ENCODE measurements at regions not wholly inside any gene's neighbourhood (a gene's known extent, or its start where the extent isn't known, plus 50 kb on each side); places are given as distances from the start of the nearest gene placed in this dataset.
"Not testable (repeated sequence)": the region's sequence is repeated elsewhere in the genome, so short reads cannot be mapped to it uniquely, and the experiment has no call there.

GRCh38 chr5:158198636-158199035, 339.7 kb upstream of the CLINT1 start:
- H3K36me3 Mint-ChIP-seq (ENCODE audit: insufficient read depth), result no peaks in the 10 kb centered on the region
- DNase-seq, result no peak
- ATAC-seq, result no peak
- peaks cover 2% of the 10 kb centered on the region for H3K27me3 Mint-ChIP-seq (ENCODE audit: low read depth)
- H3K4me3 Mint-ChIP-seq, result no peak overlapping the region
- H3K4me1 Mint-ChIP-seq (ENCODE audit: low read depth), result peaks cover 1% of the 10 kb centered on the region
- H3K9me3 Mint-ChIP-seq, result no peaks in the 10 kb centered on the region

- Mint-ChIP-seq H3K4me1 (ENCODE audit: low read depth) (peaks cover 1% of the 10 kb centered on the region), H3K9me3 (peaks cover 3% of the 10 kb centered on the region), H3K36me3 (ENCODE audit: insufficient read depth) (no peaks in the 10 kb centered on the region), H3K27me3 (ENCODE audit: low read depth) (peaks cover 2% of the 10 kb centered on the region), H3K4me3 (no peak overlapping the region)
- no peak for ATAC-seq
- DNase-seq, result no peak
Measured at GRCh38 chr5:158195416-158196210, 336.7 kb upstream of the CLINT1 start.

- no peak for DNase-seq
- Mint-ChIP-seq H3K36me3 (ENCODE audit: insufficient read depth) (no peaks in the 10 kb centered on the region), H3K4me1 (ENCODE audit: low read depth) (peaks cover 1% of the 10 kb centered on the region), H3K9me3 (peaks cover 3% of the 10 kb centered on the region), H3K4me3 (no peak overlapping the region), H3K27me3 (ENCODE audit: low read depth) (peaks cover 2% of the 10 kb centered on the region)
- no peak for ATAC-seq
Measured at GRCh38 chr5:158194561-158194976, 335.6 kb upstream of the CLINT1 start.

- not testable (repeated sequence) for DNase-seq; H3K4me3 Mint-ChIP-seq; H3K36me3 Mint-ChIP-seq (ENCODE audit: insufficient read depth); ATAC-seq; H3K27me3 Mint-ChIP-seq (ENCODE audit: low read depth); H3K4me1 Mint-ChIP-seq (ENCODE audit: low read depth); H3K9me3 Mint-ChIP-seq
Measured at GRCh38 chr5:158193395-158193794, 334.4 kb upstream of the CLINT1 start.

- Mint-ChIP-seq H3K9me3 (no peaks in the 10 kb centered on the region), H3K36me3 (ENCODE audit: insufficient read depth) (no peaks in the 10 kb centered on the region), H3K27me3 (ENCODE audit: low read depth) (peaks cover 3% of the 10 kb centered on the region), H3K4me1 (ENCODE audit: low read depth) (no peaks in the 10 kb centered on the region), H3K4me3 (no peak overlapping the region)
- ATAC-seq (no peak), DNase-seq (no peak)
Measured at GRCh38 chr5:158180407-158180806, 321.5 kb upstream of the CLINT1 start.

- ATAC-seq (no peak), DNase-seq (no peak)
- peaks cover 3% of the 10 kb centered on the region for H3K27me3 Mint-ChIP-seq (ENCODE audit: low read depth)
- no peaks in the 10 kb centered on the region for H3K36me3 Mint-ChIP-seq (ENCODE audit: insufficient read depth)
- H3K9me3 Mint-ChIP-seq, result no peaks in the 10 kb centered on the region
- H3K4me1 Mint-ChIP-seq (ENCODE audit: low read depth), result no peaks in the 10 kb centered on the region
- H3K4me3 Mint-ChIP-seq, result no peak overlapping the region
Measured at GRCh38 chr5:158179271-158179670, 320.3 kb upstream of the CLINT1 start.

- no peaks in the 10 kb centered on the region for H3K36me3 Mint-ChIP-seq (ENCODE audit: insufficient read depth)
- H3K4me3 Mint-ChIP-seq, result no peak overlapping the region
- DNase-seq, result no peak
- no peaks in the 10 kb centered on the region for H3K4me1 Mint-ChIP-seq (ENCODE audit: low read depth)
- ATAC-seq, result no peak
- H3K27me3 Mint-ChIP-seq (ENCODE audit: low read depth), result peaks cover 3% of the 10 kb centered on the region
- H3K9me3 Mint-ChIP-seq, result no peaks in the 10 kb centered on the region
Measured at GRCh38 chr5:158178535-158178934, 319.6 kb upstream of the CLINT1 start.

DNA sequence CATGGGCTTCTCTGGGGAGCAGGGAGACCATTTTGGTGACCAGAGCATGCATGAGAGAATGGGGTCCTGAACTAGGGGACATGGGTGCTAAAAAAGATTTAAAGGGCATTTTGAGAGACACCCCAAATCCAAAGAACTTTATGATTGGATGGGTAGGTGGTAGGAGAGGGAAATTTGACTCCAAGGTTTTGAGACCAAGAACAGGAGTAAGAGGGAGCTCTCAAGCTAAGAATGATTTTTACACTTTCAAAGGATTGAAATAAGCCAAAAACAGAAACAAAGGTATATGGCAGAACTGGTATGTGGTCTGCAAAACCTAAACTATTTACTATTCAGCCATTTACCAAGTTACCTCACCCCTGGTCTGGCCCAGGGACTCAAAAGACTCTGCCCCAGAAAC, 318.2 kb upstream of the CLINT1 start:
- Mint-ChIP-seq H3K9me3 (no peaks in the 10 kb centered on the region), H3K4me1 (ENCODE audit: low read depth) (no peaks in the 10 kb centered on the region), H3K4me3 (no peak overlapping the region), H3K36me3 (ENCODE audit: insufficient read depth) (no peaks in the 10 kb centered on the region), H3K27me3 (ENCODE audit: low read depth) (peaks cover 3% of the 10 kb centered on the region)
- no peak for ATAC-seq
- no peak for DNase-seq

GRCh38 chr5:158175934-158176481, 317.1 kb upstream of the CLINT1 start:
- Mint-ChIP-seq H3K27me3 (ENCODE audit: low read depth) (peaks cover 3% of the 10 kb centered on the region), H3K4me1 (ENCODE audit: low read depth) (no peaks in the 10 kb centered on the region), H3K4me3 (no peak overlapping the region), H3K9me3 (no peaks in the 10 kb centered on the region), H3K36me3 (ENCODE audit: insufficient read depth) (no peaks in the 10 kb centered on the region)
- DNase-seq, result no peak
- no peak for ATAC-seq

DNA sequence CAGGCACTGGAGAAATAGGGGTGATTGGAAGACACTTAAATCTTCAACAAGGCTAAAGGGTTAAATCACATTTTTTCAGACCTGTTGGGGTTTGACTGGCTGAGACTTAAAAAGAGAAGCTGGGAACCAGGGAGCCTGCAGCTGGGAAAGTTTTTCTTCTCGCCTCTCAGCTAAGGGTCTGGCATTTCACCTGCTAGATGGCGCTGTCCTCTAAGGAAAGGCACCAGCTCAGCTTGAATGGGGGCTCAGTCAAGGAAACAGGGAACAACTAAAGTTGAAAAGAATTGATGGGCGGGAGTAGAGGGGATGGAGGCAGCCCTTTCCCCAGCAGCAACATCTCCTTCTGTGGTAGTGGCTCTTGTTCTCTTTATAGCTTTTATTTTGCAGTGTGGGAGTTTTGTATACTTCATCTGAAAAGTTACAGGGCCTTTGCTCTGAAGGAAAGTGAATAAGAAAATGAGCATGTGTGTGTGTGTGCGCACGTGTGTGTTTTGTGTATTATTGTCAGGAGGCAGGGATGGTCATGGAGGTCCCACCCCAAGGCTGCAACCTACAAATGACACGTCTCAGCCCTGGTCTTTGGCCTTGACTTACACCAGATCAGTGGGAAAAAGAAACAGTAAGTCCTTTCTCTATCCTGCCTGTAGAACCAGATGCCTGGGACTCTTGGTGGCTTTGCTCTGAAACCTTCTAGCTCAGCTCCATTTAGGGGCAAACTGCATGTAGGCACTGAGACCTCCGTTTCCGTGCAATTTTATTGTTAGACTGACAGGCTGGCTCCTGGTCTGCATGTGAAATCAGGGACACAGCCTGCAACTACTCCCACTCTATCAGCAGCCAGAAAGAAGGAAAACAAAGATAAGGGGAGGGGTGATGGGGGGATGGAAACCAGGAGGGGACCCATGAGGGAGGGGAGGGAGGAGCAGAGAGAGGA, 316.2 kb upstream of the CLINT1 start:
- DNase-seq (peak; percentile 35), ATAC-seq (peak; percentile 46 to 60)
- H3K36me3 Mint-ChIP-seq (ENCODE audit: insufficient read depth), result no peaks in the 10 kb centered on the region
- H3K4me1 Mint-ChIP-seq (ENCODE audit: low read depth), result no peaks in the 10 kb centered on the region
- peaks cover 3% of the 10 kb centered on the region for H3K27me3 Mint-ChIP-seq (ENCODE audit: low read depth)
- no peak overlapping the region for H3K4me3 Mint-ChIP-seq
- H3K9me3 Mint-ChIP-seq, result no peaks in the 10 kb centered on the region

DNA sequence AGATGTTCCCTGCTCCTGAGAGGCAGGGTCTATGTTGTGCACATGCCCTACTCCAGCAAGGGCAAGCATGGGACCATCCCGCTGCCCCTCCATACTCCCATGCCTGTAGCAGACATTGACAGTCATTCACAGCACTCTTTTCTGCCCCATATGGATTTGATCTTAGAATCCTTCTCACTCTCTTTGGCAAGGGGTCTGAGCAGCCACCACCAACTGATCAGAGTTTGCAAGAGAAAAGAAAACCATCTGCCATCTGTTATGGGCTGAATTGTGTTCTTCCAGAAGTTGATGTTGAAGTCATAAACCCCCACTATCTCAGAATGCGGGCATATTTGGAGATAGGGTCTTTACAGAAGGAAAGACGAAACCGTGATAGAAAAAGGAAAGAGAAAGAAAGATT, 315.1 kb upstream of the CLINT1 start:
- Mint-ChIP-seq H3K36me3 (ENCODE audit: insufficient read depth) (no peaks in the 10 kb centered on the region), H3K27me3 (ENCODE audit: low read depth) (peaks cover 3% of the 10 kb centered on the region), H3K9me3 (no peaks in the 10 kb centered on the region), H3K4me1 (ENCODE audit: low read depth) (no peaks in the 10 kb centered on the region), H3K4me3 (no peak overlapping the region)
- ATAC-seq (no peak), DNase-seq (no peak)

DNA sequence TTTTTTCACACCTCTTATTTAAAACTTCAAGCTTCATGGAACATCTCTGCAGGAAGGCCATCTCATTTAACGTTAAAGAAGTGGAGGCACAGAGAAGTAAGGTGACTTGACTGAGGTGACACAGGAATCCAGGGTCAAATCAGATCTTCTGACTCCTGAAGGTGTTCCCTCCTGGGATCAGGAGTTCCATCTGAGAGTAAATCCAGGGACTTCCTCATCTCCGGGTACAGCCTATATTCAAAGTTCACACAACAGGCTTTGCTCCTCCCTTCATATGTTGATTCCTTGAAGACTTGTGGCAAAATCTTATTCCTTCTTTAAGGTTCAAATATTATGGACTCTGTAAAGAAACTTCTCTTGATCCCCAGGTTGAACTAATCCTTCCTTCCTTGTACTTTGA, 313.1 kb upstream of the CLINT1 start:
- ATAC-seq, result no peak
- H3K4me1 Mint-ChIP-seq (ENCODE audit: low read depth), result no peaks in the 10 kb centered on the region
- no peaks in the 10 kb centered on the region for H3K36me3 Mint-ChIP-seq (ENCODE audit: insufficient read depth)
- no peaks in the 10 kb centered on the region for H3K27me3 Mint-ChIP-seq (ENCODE audit: low read depth)
- H3K4me3 Mint-ChIP-seq, result no peak overlapping the region
- DNase-seq, result no peak
- H3K9me3 Mint-ChIP-seq, result no peaks in the 10 kb centered on the region

- Mint-ChIP-seq H3K36me3 (ENCODE audit: insufficient read depth) (no peaks in the 10 kb centered on the region), H3K4me3 (no peak overlapping the region), H3K27me3 (ENCODE audit: low read depth) (peaks cover 3% of the 10 kb centered on the region), H3K9me3 (no peaks in the 10 kb centered on the region), H3K4me1 (ENCODE audit: low read depth) (no peaks in the 10 kb centered on the region)
- DNase-seq, result no peak
- no peak for ATAC-seq
Measured at GRCh38 chr5:158170534-158170933, 311.6 kb upstream of the CLINT1 start.

DNA sequence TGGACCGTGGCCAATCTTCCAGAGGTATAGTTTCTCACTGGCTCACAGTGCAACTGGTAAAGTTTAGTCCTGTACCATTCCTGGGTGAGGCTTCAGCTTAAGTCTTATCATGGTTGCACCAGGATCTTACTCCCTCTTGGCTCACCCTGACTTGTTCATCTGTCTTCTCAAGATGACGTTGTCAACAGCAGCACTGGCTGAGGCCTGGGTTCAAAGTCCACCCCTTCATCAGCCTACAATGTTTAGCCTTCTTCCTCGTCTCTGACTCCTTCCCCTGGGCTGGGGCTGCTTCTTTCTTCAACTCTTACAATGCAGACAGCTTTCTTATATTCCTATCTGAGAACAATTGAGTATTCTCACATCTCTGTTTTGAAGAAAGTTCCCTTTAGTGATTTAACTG, 311.1 kb upstream of the CLINT1 start:
- no peaks in the 10 kb centered on the region for H3K4me1 Mint-ChIP-seq (ENCODE audit: low read depth)
- peaks cover 3% of the 10 kb centered on the region for H3K27me3 Mint-ChIP-seq (ENCODE audit: low read depth)
- DNase-seq, result no peak
- H3K4me3 Mint-ChIP-seq, result no peak overlapping the region
- H3K36me3 Mint-ChIP-seq (ENCODE audit: insufficient read depth), result no peaks in the 10 kb centered on the region
- no peaks in the 10 kb centered on the region for H3K9me3 Mint-ChIP-seq
- no peak for ATAC-seq
